ENCODE measurements at regions not wholly inside any gene's neighbourhood (a gene's known extent, or its start where the extent isn't known, plus 50 kb on each side); places are given as distances from the start of the nearest gene placed in this dataset.
A peak's percentile ranks its signal among the peaks of the same experiment; 100 is the strongest.
"Not testable (repeated sequence)": the region's sequence is repeated elsewhere in the genome, so short reads cannot be mapped to it uniquely, and the experiment has no call there.

GRCh38 chr5:125673359-125673950, 749.8 kb upstream of the GRAMD2B start:
- DNase-seq (ENCODE audit: low spot score), result no peak

DNA sequence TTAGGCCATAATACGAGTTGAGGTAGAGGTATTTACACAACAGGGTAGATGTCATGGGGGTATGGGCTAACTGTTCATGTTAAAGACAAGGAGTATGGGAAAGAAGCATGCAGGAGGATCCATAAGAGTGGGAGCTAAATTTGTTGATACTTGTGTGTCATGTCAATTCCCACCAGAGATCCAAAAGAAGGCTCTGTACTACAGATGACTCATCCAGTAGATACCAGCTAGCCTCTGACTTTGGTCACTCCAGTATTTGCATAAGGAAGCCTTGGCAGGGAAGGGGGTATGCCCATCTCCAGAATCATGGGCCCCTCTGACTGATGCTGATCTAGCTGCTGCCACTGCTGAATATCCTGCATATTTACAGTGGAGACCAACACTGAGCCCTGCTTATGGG, 743.7 kb upstream of the GRAMD2B start:
- no peak for DNase-seq (ENCODE audit: low spot score)

GRCh38 chr5:125683669-125684068, 739.5 kb upstream of the GRAMD2B start:
- peak; percentile 17 for DNase-seq (ENCODE audit: low spot score)

- no peak for DNase-seq (ENCODE audit: low spot score)
Observed at GRCh38 chr5:125685771-125686170, 737.4 kb upstream of the GRAMD2B start.

- not testable (repeated sequence) for DNase-seq (ENCODE audit: low spot score)
Observed at GRCh38 chr5:125691738-125692530, 731.3 kb upstream of the GRAMD2B start.

- no peak for DNase-seq (ENCODE audit: low spot score)
Observed at GRCh38 chr5:125695996-125696655, 727.1 kb upstream of the GRAMD2B start.

GRCh38 chr5:125696762-125697161, 726.4 kb upstream of the GRAMD2B start:
- peak; percentile 82 for DNase-seq (ENCODE audit: low spot score)

DNA sequence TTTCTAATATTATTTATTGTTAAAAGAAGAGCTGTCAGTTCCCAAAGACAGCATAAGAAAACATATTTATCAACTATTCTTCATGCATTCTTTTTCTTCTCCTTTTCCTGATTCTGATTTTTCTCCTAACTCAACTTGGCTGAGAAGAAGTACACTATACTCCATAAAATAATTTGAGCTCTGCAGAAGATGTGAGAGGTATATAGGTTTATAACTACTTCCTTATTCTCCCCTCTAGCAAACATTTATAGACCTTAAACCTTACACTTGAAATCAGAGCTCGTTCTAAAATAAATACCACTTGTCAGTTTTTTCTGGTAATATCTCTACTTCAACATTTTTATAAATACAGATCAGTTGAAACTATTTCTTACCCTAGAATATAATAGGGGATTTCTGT, 724.8 kb upstream of the GRAMD2B start:
- no peak for DNase-seq (ENCODE audit: low spot score)

DNA sequence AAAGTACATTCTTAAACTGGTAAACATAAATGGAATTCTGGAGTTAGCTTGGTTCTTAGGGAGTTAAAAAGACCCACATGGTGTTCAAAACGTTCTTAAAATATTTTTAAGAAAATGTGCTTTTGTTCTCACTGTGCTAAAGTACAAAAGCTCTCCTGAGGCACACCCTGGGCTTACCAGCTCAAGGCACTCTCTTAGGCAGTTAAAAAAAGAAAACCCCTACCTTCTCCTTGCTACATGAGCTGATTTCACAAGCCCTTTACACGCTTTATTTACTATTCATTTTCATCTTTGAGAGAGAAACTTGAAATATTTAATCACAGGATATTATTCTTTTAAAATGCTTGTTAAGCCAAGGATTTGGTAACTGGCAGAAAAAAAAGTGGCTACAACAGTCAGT, 723.3 kb upstream of the GRAMD2B start:
- DNase-seq (ENCODE audit: low spot score), result peak; percentile 42

- peak; percentile 66 for DNase-seq (ENCODE audit: low spot score)
Observed at GRCh38 chr5:125700380-125700861, 722.8 kb upstream of the GRAMD2B start.

GRCh38 chr5:125703616-125704015, 719.6 kb upstream of the GRAMD2B start:
- DNase-seq (ENCODE audit: low spot score), result no peak

DNA sequence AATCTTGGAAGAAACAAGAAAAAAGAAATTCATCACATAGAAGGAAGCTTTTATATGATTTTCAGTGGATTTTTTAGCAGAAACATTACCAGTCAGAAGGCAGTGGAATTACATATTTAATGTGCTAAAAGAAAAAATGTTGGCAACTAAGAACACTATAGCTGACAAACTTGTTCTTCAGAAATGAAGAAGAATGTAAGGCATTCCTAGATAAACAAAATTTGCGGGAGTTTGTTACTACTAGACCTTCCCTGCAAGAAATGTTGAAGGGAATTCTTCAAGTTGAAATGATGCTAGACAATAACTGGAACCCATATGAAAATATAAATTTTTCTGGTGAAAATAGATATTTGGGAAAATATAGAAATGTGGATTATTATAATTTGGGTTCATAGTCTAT, 718.3 kb upstream of the GRAMD2B start:
- no peak for DNase-seq (ENCODE audit: low spot score)

- DNase-seq (ENCODE audit: low spot score), result no peak
Observed at GRCh38 chr5:125708583-125708982, 714.6 kb upstream of the GRAMD2B start.

GRCh38 chr5:125710745-125711144, 712.5 kb upstream of the GRAMD2B start:
- DNase-seq (ENCODE audit: low spot score), result no peak

- DNase-seq (ENCODE audit: low spot score), result no peak
Observed at GRCh38 chr5:125712397-125712796, 710.8 kb upstream of the GRAMD2B start.

- DNase-seq (ENCODE audit: low spot score), result no peak
Observed at GRCh38 chr5:125713109-125713805, 710.0 kb upstream of the GRAMD2B start.

DNA sequence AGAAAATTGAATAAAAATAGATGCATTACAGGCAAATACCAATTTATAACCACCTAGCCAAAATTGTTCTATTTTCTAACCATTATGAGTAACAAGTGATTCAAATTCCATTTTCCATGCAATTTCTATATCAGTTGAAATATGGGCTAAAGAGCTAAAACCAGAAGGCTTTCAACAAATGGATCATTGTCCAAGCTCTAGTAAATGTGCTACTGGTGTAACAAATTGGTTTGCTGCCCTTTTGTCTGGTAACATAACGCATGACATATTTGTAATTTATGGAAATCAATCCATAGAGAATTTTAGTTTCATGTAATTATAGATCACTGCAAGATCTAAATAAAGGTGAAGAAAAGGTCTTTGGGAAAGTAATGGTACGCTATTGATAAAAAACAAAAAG, 708.0 kb upstream of the GRAMD2B start:
- DNase-seq (ENCODE audit: low spot score), result no peak

DNA sequence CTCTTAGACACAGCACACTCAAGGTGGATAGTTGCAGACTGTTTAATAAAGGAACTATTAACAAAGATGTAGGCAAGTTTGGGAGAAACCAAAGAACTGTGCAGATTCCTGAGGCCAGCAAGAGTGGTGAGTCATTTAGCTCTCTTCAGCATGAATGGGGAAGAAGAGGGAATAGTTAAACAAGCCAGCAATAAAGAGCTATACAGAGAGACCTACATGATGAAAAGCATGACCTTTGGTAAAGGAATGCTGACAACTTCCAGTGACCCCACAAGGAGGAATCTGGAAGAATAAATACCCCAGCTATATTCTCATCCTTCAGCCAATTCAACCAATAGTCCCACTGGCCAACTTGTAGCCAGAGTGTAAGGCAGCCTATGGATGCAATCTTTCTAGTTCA, 706.0 kb upstream of the GRAMD2B start:
- no peak for DNase-seq (ENCODE audit: low spot score)

GRCh38 chr5:125719681-125720347, 703.4 kb upstream of the GRAMD2B start:
- peak; percentile 58 for DNase-seq (ENCODE audit: low spot score)

GRCh38 chr5:125720348-125720685, 702.9 kb upstream of the GRAMD2B start:
- no peak for DNase-seq (ENCODE audit: low spot score)

DNA sequence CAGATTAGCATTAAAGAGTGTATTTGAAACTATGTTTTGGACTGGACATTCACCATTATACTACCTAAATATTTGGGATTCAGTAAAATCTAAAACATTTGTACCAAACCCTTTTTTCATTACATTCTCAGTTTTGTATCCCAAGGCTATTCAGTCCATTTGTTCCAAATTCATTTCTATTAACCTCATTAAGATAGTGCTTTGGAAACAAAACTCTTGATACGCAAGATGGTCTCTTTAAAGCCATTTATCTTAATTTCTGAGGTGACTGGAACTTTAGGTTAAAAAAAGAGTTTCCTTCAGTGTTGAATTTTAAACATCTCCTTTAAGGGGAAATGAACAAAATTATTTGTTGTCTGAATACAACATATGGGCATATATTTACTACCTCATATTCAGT, 702.5 kb upstream of the GRAMD2B start:
- no peak for DNase-seq (ENCODE audit: low spot score)

DNA sequence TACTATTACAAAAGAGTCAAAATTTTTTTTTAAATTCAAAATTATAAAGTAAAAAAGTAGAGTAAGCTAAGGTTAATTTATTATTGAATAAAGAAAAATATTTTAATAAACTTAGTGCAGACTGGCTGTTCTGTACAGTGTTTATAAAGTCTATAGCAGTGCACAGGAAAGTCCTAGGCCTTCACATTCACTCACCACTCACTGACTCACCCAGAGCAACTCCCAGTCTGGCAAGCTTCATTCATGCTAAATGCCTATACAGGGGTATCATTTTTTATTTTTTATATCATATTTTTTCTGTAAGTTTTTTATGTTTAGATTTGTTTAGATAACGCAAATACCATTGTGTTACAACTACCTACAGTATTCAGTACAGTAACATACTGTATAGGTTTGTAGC, 700.7 kb upstream of the GRAMD2B start:
- no peak for DNase-seq (ENCODE audit: low spot score)

All from umbilical cord (tissue), 1 donor.